ENCODE measurements at regions not wholly inside any gene's neighbourhood (a gene's known extent, or its start where the extent isn't known, plus 50 kb on each side); places are given as distances from the start of the nearest gene placed in this dataset.
"Not testable (repeated sequence)": the region's sequence is repeated elsewhere in the genome, so short reads cannot be mapped to it uniquely, and the experiment has no call there.

DNA sequence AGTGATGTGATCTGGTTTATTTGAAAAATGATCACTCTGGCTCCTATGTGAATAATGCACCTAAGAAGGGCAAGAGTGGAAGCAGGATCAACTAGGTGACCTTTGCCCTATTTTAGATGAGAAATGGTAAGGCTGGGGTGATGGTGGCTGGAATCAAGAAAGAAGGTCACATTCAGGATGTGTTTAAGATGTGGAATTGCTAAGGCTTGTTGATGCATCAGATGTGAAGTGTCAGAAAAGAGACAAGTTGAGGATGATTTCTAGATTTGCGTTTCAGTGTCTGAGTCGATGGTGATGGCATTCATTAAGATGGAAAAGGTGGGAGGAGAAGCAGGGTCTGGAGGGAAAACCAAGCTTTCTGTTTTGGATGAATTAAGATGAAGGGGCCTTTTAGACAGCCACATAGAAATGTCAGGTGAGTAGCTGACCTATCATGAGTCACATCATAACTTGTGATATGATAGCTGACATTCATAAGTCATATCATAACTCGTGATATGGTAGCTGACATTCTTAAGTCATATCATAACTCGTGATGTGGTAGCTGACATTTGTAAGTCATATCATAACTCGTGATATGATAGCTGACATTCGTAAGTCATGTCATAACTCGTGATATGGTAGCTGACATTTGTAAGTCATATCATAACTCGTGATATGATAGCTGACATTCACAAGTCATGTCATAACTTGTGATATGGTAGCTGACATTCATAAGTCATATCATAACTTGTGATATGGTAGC, 101.2 kb upstream of the SEC11C start:
- no peak overlapping the region for H3K27ac ChIP-seq (ENCODE audit: low read depth in 1 of 2, low read length in 1 of 2)
- H3K9me3 ChIP-seq (ENCODE audit: control insufficient read depth in 2 of 2, insufficient read depth in 1 of 2, low read length in 1 of 2), result no peaks in the 10 kb centered on the region
- H3K36me3 ChIP-seq (ENCODE audit: control insufficient read depth in 2 of 2, insufficient read depth in 2 of 2, low read length in 1 of 2), result no peaks in the 10 kb centered on the region
- no peak for DNase-seq (ENCODE audit: low read depth in 6 of 9, low spot score in 9 of 9)
- no peak overlapping the region for H3K4me3 ChIP-seq (ENCODE audit: low read length in 2 of 2)
- H3K27me3 ChIP-seq (ENCODE audit: control insufficient read depth in 2 of 2, insufficient read depth in 1 of 2, low read length in 1 of 2), result no peaks in the 10 kb centered on the region
- WGBS, result 92% methylated on average over 8 of the region's 8 CpGs
- no peaks in the 10 kb centered on the region for H3K4me1 ChIP-seq (ENCODE audit: control insufficient read depth in 2 of 2, insufficient read depth in 2 of 2, low read length in 2 of 2)

DNA sequence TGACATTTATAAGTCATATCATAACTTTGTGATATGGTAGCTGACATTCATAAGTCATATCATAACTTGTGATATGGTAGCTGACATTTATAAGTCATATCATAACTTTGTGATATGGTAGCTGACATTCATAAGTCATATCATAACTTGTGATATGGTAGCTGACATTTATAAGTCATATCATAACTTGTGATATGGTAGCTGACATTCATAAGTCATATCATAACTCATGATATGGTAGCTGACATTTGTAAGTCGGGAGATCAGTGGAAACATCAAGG, 100.7 kb upstream of the SEC11C start:
- not testable (repeated sequence) for H3K9me3 ChIP-seq (ENCODE audit: control insufficient read depth in 2 of 2, insufficient read depth in 1 of 2, low read length in 1 of 2); DNase-seq (ENCODE audit: low read depth in 6 of 9, low spot score in 9 of 9); H3K36me3 ChIP-seq (ENCODE audit: control insufficient read depth in 2 of 2, insufficient read depth in 2 of 2, low read length in 1 of 2); H3K27ac ChIP-seq (ENCODE audit: low read depth in 1 of 2, low read length in 1 of 2); H3K4me1 ChIP-seq (ENCODE audit: control insufficient read depth in 2 of 2, insufficient read depth in 2 of 2, low read length in 2 of 2); H3K27me3 ChIP-seq (ENCODE audit: control insufficient read depth in 2 of 2, insufficient read depth in 1 of 2, low read length in 1 of 2); H3K4me3 ChIP-seq (ENCODE audit: low read length in 2 of 2)
- 86% methylated on average over 1 of the region's 1 CpG for WGBS

DNA sequence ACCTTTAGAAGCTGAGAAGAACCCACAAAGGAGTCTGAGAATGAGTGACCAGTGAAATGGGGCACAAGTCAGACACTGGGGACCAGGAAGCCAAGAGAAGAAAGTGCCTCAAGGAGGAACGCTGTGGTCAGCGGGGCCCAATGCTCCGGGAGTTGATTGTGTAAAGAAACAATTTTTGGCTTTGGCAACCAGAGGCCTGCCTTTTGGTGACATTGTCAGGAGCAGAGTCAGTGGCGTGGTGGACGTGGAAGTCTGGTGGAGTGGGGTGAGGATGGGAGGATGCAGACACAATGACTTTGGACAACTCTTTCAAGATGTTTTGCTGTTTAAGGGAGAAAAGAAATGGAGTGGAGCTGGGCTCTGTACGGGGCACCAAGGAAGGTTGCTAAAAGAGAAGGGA, 100.2 kb upstream of the SEC11C start:
- no peaks in the 10 kb centered on the region for H3K36me3 ChIP-seq (ENCODE audit: control insufficient read depth in 2 of 2, insufficient read depth in 2 of 2, low read length in 1 of 2)
- H3K27ac ChIP-seq (ENCODE audit: low read depth in 1 of 2, low read length in 1 of 2), result no peak overlapping the region
- H3K4me3 ChIP-seq (ENCODE audit: low read length in 2 of 2), result no peak overlapping the region
- H3K27me3 ChIP-seq (ENCODE audit: control insufficient read depth in 2 of 2, insufficient read depth in 1 of 2, low read length in 1 of 2), result no peaks in the 10 kb centered on the region
- no peak for DNase-seq (ENCODE audit: low read depth in 6 of 9, low spot score in 9 of 9)
- 96% methylated on average over 6 of the region's 6 CpGs for WGBS
- H3K4me1 ChIP-seq (ENCODE audit: control insufficient read depth in 2 of 2, insufficient read depth in 2 of 2, low read length in 2 of 2), result no peaks in the 10 kb centered on the region
- H3K9me3 ChIP-seq (ENCODE audit: control insufficient read depth in 2 of 2, insufficient read depth in 1 of 2, low read length in 1 of 2), result no peaks in the 10 kb centered on the region

GRCh38 chr18:59040770-59041148, 98.9 kb upstream of the SEC11C start:
- Histone ChIP-seq H3K4me1 (ENCODE audit: control insufficient read depth in 2 of 2, insufficient read depth in 2 of 2, low read length in 2 of 2) (no peaks in the 10 kb centered on the region), H3K27ac (ENCODE audit: low read depth in 1 of 2, low read length in 1 of 2) (no peak overlapping the region), H3K4me3 (ENCODE audit: low read length in 2 of 2) (no peak overlapping the region), H3K9me3 (ENCODE audit: control insufficient read depth in 2 of 2, insufficient read depth in 1 of 2, low read length in 1 of 2) (no peaks in the 10 kb centered on the region), H3K27me3 (ENCODE audit: control insufficient read depth in 2 of 2, insufficient read depth in 1 of 2, low read length in 1 of 2) (no peaks in the 10 kb centered on the region), H3K36me3 (ENCODE audit: control insufficient read depth in 2 of 2, insufficient read depth in 2 of 2, low read length in 1 of 2) (no peaks in the 10 kb centered on the region)
- no peak for DNase-seq (ENCODE audit: low read depth in 6 of 9, low spot score in 9 of 9)
- 92% methylated on average over 8 of the region's 8 CpGs for WGBS

DNA sequence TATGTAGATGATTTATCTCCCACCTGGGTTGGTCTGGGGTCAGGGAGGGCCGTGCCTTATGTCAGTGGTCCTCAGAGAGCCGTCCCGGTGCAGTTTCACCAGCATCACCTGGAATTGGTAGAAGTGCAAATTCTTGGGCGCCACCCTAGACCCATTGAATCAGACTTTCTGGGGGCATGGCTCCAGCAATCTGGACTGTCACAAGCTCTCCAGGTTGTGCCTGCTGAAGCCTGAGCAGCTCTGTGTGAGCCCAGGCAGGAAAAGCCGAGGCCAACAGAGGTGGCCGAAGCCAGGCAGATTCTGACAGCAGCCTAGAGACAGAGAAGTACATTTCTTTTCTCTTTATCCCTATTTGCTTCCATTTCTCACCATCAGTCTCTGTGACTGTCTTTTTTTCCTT, 98.4 kb upstream of the SEC11C start:
- no peaks in the 10 kb centered on the region for H3K4me1 ChIP-seq (ENCODE audit: control insufficient read depth in 2 of 2, insufficient read depth in 2 of 2, low read length in 2 of 2)
- H3K27ac ChIP-seq (ENCODE audit: low read depth in 1 of 2, low read length in 1 of 2), result no peak overlapping the region
- no peaks in the 10 kb centered on the region for H3K36me3 ChIP-seq (ENCODE audit: control insufficient read depth in 2 of 2, insufficient read depth in 2 of 2, low read length in 1 of 2)
- 89% methylated on average over 6 of the region's 6 CpGs for WGBS
- H3K4me3 ChIP-seq (ENCODE audit: low read length in 2 of 2), result no peak overlapping the region
- no peak for DNase-seq (ENCODE audit: low read depth in 6 of 9, low spot score in 9 of 9)
- H3K9me3 ChIP-seq (ENCODE audit: control insufficient read depth in 2 of 2, insufficient read depth in 1 of 2, low read length in 1 of 2), result no peaks in the 10 kb centered on the region
- H3K27me3 ChIP-seq (ENCODE audit: control insufficient read depth in 2 of 2, insufficient read depth in 1 of 2, low read length in 1 of 2), result no peaks in the 10 kb centered on the region

DNA sequence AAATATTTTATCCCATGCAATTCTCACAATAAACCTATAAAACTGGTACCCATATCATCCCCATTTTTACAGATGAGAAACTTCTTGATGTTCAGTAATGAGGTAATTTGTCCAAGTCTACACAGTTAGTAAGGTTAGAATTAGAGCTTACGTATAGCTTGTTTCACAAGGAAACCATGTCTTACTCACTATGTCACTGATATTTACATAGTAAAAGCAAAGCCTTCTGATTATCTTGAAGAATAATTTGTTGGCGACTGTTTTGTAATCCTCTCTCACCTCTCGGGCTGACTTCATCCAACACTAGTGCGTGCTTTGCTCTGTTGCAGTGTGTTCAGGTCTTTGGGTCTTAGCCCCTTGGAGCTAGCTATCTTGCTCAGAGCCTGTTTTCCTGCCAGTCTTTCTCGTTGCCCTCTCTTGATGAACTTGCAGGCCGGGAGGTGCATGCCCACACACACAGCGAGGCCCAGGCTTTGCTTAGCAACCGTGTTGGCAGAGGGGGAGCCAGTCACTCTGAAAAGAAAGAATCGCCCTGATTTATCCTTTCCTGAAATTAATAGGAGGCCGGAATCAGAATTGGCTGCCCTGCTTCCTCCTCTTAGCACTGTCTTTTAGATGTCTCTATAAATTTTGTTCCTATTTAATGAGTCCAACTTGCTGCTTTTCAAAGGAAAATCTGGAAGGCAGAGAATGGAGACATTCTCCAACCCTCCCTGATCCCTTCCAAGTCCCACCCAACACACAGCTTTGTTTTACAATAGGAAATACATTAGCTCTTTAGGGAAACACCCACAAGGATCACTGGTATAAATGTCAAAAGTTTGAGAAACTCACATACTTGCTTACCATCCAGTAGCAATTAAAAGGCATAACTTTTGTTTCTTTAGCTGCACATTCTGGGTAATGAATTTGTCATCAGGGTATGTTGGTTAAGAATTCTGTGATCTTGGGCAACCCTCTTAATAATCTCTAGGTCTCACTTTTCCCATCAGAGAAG, 97.6 kb upstream of the SEC11C start:
- no peaks in the 10 kb centered on the region for H3K9me3 ChIP-seq (ENCODE audit: control insufficient read depth in 2 of 2, insufficient read depth in 1 of 2, low read length in 1 of 2)
- DNase-seq (ENCODE audit: low read depth in 6 of 9, low spot score in 9 of 9), result no peak
- H3K27me3 ChIP-seq (ENCODE audit: control insufficient read depth in 2 of 2, insufficient read depth in 1 of 2, low read length in 1 of 2), result no peaks in the 10 kb centered on the region
- H3K4me3 ChIP-seq (ENCODE audit: low read length in 2 of 2), result no peak overlapping the region
- H3K4me1 ChIP-seq (ENCODE audit: control insufficient read depth in 2 of 2, insufficient read depth in 2 of 2, low read length in 2 of 2), result no peaks in the 10 kb centered on the region
- H3K27ac ChIP-seq (ENCODE audit: low read depth in 1 of 2, low read length in 1 of 2), result no peak overlapping the region
- WGBS, result 84% methylated on average over 10 of the region's 10 CpGs
- H3K36me3 ChIP-seq (ENCODE audit: control insufficient read depth in 2 of 2, insufficient read depth in 2 of 2, low read length in 1 of 2), result no peaks in the 10 kb centered on the region

DNA sequence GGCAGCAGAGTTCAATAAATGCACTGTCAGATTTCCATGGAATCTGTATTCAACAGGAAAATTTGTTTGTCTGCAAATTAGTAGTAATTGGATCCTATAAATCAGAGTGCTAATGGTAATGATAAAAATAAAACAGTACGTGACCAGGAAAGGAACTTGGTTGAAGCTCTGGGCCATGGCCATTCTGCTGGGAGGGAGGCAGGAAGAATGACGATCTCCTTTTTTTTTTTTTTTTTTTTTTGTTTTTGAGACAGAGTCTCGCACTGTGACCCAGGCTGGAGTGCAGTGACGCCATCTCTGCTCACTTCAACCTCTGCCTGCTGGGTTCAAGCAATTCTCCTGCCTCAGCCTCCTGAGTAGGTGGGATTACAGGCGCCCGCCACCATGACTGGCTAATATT, 94.8 kb upstream of the SEC11C start:
- Histone ChIP-seq H3K9me3 (ENCODE audit: control insufficient read depth in 2 of 2, insufficient read depth in 1 of 2, low read length in 1 of 2) (no peaks in the 10 kb centered on the region), H3K4me3 (ENCODE audit: low read length in 2 of 2) (no peak overlapping the region), H3K4me1 (ENCODE audit: control insufficient read depth in 2 of 2, insufficient read depth in 2 of 2, low read length in 2 of 2) (no peaks in the 10 kb centered on the region), H3K36me3 (ENCODE audit: control insufficient read depth in 2 of 2, insufficient read depth in 2 of 2, low read length in 1 of 2) (no peaks in the 10 kb centered on the region), H3K27me3 (ENCODE audit: control insufficient read depth in 2 of 2, insufficient read depth in 1 of 2, low read length in 1 of 2) (peaks cover 0 to 9% of the 10 kb centered on the region in 2 donors), H3K27ac (ENCODE audit: low read depth in 1 of 2, low read length in 1 of 2) (no peak overlapping the region)
- no peak for DNase-seq (ENCODE audit: low read depth in 6 of 9, low spot score in 9 of 9)
- WGBS, result 96% methylated on average over 6 of the region's 6 CpGs

DNA sequence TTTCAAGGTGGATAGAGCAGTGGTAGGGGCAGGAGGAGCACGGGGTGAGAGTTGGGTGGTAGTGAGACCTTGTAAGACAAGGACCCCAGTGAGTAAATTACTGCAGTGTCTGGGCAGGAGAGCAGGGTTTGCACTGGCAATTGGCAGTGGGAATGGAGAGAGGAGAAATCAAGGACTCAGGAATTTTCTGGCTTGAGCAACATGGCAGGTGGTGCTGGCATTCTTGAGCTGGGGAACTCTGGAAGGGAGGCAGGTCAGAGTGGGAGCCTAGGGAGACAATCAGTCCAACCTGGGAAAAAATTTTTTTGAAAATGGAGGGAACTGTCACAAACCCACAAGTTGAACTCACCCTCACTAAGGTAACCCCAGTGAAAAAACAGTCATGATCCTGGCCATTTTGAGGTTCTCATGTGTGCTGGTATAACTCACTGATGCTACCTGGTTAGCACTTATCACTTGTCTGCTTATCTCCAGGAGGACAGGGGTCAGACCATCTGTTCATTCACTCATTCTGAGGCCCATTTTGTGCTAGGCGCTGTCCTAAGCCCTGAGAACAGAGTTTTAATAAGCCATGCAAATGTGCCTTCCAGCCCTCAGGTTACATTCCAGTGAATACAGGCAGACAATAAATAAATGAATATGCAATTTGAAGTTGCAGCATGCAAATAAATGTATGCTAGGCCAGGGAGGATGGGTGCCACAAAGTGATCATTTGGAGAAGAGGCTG, 92.2 kb upstream of the SEC11C start:
- H3K4me3 ChIP-seq (ENCODE audit: low read length in 2 of 2), result no peak overlapping the region
- H3K27ac ChIP-seq (ENCODE audit: low read depth in 1 of 2, low read length in 1 of 2), result no peak overlapping the region
- no peaks in the 10 kb centered on the region for H3K4me1 ChIP-seq (ENCODE audit: control insufficient read depth in 2 of 2, insufficient read depth in 2 of 2, low read length in 2 of 2)
- H3K27me3 ChIP-seq (ENCODE audit: control insufficient read depth in 2 of 2, insufficient read depth in 1 of 2, low read length in 1 of 2), result peaks cover 0 to 14% of the 10 kb centered on the region in 2 donors
- DNase-seq (ENCODE audit: low read depth in 6 of 9, low spot score in 9 of 9), result no peak
- no peaks in the 10 kb centered on the region for H3K9me3 ChIP-seq (ENCODE audit: control insufficient read depth in 2 of 2, insufficient read depth in 1 of 2, low read length in 1 of 2)
- 91% methylated on average over 2 of the region's 2 CpGs for WGBS
- no peaks in the 10 kb centered on the region for H3K36me3 ChIP-seq (ENCODE audit: control insufficient read depth in 2 of 2, insufficient read depth in 2 of 2, low read length in 1 of 2)

GRCh38 chr18:59048048-59048363, 91.7 kb upstream of the SEC11C start:
- Histone ChIP-seq H3K4me1 (ENCODE audit: control insufficient read depth in 2 of 2, insufficient read depth in 2 of 2, low read length in 2 of 2) (no peaks in the 10 kb centered on the region), H3K27me3 (ENCODE audit: control insufficient read depth in 2 of 2, insufficient read depth in 1 of 2, low read length in 1 of 2) (peaks cover 0 to 14% of the 10 kb centered on the region in 2 donors), H3K4me3 (ENCODE audit: low read length in 2 of 2) (no peak overlapping the region), H3K27ac (ENCODE audit: low read depth in 1 of 2, low read length in 1 of 2) (no peak overlapping the region), H3K9me3 (ENCODE audit: control insufficient read depth in 2 of 2, insufficient read depth in 1 of 2, low read length in 1 of 2) (no peaks in the 10 kb centered on the region), H3K36me3 (ENCODE audit: control insufficient read depth in 2 of 2, insufficient read depth in 2 of 2, low read length in 1 of 2) (no peaks in the 10 kb centered on the region)
- DNase-seq (ENCODE audit: low read depth in 6 of 9, low spot score in 9 of 9), result no peak
- 95% methylated on average over 9 of the region's 9 CpGs for WGBS

Measured in thymus (tissue), 11 donors.